HFF-Myc (cell line): ENCODE measurements at regions not wholly inside any gene's neighbourhood (a gene's known extent, or its start where the extent isn't known, plus 50 kb on each side); places are given as distances from the start of the nearest gene placed in this dataset.

Experiments used
- DNase-seq: peaks from one replicate; pipeline ENCODE4 v3.0.0-alpha.2; 2011; ENCODE audit warnings: low read depth; ENCODE audit errors: extremely low read depth
- H3K4me3 ChIP-seq: replicated peaks from 2 replicates; pipeline ENCODE4 v1.5.1; 2011; ENCODE audit warnings: low read depth, mild to moderate bottlenecking, control low read depth, low read length
- CTCF ChIP-seq: IDR thresholded peaks from 2 replicates; pipeline ENCODE4 v1.5.1; 2012; ENCODE audit warnings: mild to moderate bottlenecking, low read depth, low read length, control low read depth; ENCODE audit errors: missing control alignments

- no peak for DNase-seq
- TF ChIP-seq CTCF, result no peak
- no peak overlapping the region for H3K4me3 ChIP-seq
Measured at GRCh38 chr6:143579703-143580102, 68.2 kb upstream of the FUCA2 start.

- no peak for DNase-seq
- no peak for TF ChIP-seq CTCF
Measured at GRCh38 chr6:143578054-143578453, 66.5 kb upstream of the FUCA2 start.

GRCh38 chr6:143575901-143576426 lies 64.4 kb upstream of the FUCA2 start:
- no peak for TF ChIP-seq CTCF
- DNase-seq, result no peak
- H3K4me3 ChIP-seq, result no peak overlapping the region

More at GRCh38 chr6:143578054-143578453, 66.5 kb upstream of the FUCA2 start:
- no peak overlapping the region for H3K4me3 ChIP-seq

GRCh38 chr6:143575440-143575839 lies 63.9 kb upstream of the FUCA2 start:
- TF ChIP-seq CTCF, result peak; percentile 74
- peak; percentile 70 for DNase-seq
- no peak overlapping the region for H3K4me3 ChIP-seq

GRCh38 chr6:143570147-143570853 lies 58.8 kb upstream of the FUCA2 start:
- no peak for DNase-seq

GRCh38 chr6:143569040-143569439 lies 57.5 kb upstream of the FUCA2 start:
- no peak for DNase-seq

More at GRCh38 chr6:143570147-143570853, 58.8 kb upstream of the FUCA2 start:
- H3K4me3 ChIP-seq, result no peak overlapping the region
- TF ChIP-seq CTCF, result no peak

More at GRCh38 chr6:143569040-143569439, 57.5 kb upstream of the FUCA2 start:
- TF ChIP-seq CTCF, result no peak
- no peak overlapping the region for H3K4me3 ChIP-seq
